ENCODE measurements at regions not wholly inside any gene's neighbourhood (a gene's known extent, or its start where the extent isn't known, plus 50 kb on each side); places are given as distances from the start of the nearest gene placed in this dataset.
"Not testable (repeated sequence)": the region's sequence is repeated elsewhere in the genome, so short reads cannot be mapped to it uniquely, and the experiment has no call there.

DNA sequence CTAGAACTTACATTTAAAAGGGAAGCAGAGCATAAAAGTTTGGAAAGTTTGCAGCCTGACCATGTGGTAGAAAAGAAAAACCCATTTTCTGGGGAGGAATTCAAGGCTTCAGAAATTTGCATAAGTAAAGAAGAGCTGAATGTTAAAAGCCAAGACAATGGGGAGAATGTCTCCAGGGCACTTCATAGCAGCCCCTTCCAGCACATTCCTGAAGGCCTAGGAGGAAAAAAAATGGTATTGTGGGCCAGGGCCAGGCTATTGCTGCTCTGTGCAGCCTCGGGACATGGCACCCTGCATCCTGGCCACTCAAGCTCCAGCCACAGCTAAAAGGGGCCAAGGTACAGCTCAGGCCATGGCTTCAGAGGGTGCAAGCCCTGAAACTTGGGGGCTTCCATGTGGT is 474.2 kb upstream of the MDGA2 start:
- not testable (repeated sequence) for DNase-seq

DNA sequence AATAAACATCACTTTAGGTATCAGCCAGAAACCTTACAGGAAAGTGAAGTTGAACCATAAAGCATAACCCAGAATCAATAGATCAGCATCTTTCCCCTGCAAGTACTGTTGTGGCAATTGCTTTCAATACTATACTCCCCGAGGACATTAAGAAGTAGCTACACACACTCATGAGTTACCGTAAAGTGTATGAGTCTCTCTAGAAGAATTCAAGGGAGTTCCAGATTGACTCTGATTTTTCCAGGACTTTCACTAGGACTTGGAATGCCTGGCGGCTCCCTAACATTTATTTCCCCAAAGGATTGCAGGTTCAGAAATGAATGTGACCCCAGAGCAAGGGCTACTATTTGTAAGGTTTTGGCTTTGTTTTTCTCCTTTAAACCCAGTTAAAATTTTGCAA is 465.4 kb upstream of the MDGA2 start:
- no peak for DNase-seq

DNA sequence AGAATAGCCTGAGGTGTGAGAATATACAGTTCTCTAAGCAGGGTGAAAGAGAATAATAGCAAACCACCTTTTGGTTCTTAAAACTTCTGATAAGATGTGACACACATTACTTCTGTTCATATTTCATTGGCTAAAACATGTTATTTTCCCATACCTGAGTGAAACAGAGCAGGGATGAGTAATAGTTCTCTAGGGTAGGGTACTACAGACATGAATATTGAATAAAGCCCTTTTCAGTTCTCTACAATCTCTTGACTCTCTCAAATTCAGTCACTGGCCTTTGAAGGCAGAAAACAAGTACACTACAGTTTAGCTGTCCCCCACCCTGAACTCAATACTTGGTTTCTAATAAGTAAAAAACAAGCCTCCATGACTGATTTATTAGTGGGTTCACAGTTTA is 454.1 kb upstream of the MDGA2 start:
- no peak for DNase-seq

DNA sequence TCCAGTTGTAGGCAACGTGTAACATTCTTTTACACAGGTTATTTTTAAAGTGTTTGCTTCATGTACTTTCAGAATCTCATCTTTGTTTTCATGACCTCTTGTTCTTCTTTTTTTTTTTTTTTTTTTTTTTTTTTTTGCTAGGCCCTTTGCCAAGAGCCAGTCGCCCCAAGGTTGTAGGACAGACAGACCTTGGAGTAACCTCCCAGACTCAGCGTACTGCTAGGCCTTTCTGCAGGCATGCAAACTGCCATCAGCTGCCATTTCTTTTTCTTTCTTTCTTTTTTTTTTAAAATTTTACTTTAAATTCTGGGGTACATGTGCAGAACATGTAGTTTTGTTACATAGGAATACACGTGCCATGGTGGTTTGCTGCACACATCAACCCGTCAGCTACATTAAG is 452.3 kb upstream of the MDGA2 start:
- DNase-seq = no peak

DNA sequence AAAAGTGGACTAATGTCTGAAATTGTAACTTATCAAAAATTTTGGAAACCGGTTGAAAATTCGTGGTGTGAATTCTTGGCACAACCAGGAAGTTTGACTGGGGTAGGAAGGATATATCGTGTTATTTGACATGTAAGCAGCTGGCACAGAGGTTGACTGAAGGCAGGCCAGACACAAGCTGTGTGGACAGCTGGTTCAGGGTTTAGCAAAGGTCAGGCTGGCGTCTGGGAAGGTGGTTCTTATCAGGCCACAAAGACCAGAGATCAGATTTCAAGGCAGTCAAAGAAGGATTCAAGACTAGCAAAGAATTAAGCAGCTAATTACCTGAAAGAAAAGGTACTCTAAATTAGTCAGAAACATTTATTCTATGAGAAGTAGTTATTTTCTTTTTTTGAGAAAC is 450.2 kb upstream of the MDGA2 start:
- DNase-seq = no peak

- no peak for DNase-seq
Measured at GRCh38 chr14:48113713-48114112, 438.3 kb upstream of the MDGA2 start.

- DNase-seq = no peak
Measured at GRCh38 chr14:48111151-48111550, 435.7 kb upstream of the MDGA2 start.

- DNase-seq = no peak
Measured at GRCh38 chr14:48107646-48108045, 432.2 kb upstream of the MDGA2 start.

DNA sequence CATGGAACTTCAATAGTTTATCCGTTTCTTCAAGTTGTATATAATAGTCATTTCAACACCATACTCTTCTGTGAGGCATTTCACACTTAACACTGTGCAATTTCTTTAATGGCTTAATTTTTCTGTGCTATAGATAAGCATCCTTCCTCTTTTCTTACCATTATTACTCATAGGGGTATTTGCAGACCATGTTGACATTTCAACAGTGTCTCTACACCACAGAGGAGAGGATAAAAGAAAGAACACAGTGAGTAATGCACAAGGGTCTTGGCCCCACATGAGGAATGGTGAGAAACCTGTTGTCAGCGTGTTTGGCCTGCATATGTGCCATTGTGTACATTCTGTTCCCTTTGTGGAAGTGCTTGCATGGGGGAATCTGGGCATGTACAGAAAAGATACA is 421.5 kb upstream of the MDGA2 start:
- DNase-seq = no peak

DNA sequence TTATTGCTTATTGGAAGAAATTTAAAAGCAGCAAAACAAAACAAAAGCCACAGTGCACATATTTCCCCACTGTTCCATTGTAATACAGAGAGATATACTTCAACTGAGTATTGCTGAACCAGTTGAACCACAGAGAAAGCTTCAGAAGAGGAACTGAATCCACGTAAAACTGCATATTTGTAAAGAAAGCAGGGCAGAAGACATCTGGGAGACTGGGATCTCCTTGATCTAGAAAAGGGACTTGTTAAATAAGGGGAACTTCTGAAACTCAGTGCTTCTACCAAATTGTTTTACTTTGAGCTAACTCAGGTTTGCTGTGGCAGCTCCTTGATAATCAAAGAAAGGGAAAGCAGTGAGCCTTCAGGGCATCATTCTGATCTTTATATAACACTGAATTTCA is 411.1 kb upstream of the MDGA2 start:
- no peak for DNase-seq

DNA sequence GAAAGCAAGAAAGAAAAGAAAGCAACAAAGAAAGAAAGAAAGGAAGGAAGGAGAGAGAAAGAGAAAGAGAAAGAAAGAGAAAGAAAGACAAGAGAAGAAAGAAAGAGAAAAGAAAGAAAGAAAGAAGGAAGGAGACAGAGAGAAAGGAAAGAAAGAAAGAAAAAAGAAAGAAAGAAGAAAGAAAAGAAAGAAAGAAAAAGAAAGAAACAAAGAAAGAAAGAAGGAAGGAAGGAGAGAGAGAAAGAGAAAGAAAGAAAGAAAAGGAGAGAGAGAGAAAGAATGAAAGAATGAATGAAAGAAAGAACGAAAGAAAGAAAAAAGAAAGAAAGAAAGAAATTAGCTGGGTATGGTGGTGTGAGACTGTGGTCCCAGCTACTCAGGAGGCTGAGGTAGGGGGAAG is 400.1 kb upstream of the MDGA2 start:
- no peak for DNase-seq

DNA sequence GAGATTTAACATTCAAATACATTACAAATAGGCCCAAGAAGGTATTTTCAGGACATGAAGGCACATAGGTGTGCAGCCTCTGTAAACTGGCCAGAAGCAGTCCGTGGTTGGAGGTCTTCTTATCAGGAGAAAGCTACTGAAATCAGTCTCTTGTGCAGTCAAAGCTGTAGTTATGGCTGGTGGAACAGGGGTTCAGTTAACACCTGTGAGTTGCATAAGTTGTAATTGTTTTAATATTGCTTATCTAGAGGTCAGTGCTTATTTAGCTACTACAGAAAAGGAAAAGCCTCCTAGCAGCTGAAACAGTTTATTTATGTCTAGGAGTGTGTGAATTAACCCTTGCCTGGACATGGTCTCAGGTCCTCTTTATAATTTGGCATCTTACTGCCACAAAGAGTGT is 377.6 kb upstream of the MDGA2 start:
- no peak for DNase-seq

DNA sequence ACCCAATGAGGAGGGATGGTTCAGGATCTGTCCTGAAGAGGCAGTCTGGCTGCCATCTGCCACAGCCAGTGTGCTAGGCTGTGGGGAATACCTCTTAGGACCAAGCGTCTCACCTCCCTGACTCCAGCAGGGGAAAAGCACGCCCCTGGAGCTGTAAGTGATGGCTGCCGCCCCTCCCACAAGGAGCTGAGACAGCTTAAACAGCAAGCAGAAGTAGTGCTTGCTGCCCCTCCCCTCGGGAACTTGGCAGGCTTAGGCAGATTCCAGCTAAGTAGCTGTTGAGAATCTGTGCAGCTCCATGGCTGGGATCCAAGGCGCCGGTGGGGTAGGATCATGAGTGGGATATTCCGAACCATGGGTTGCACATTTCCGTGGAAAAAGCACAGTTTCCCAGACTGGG is 360.4 kb upstream of the MDGA2 start:
- DNase-seq = no peak

GRCh38 chr14:48027115-48027514 is 351.7 kb upstream of the MDGA2 start:
- no peak for DNase-seq

GRCh38 chr14:48023881-48024280 is 348.5 kb upstream of the MDGA2 start:
- DNase-seq = no peak

DNA sequence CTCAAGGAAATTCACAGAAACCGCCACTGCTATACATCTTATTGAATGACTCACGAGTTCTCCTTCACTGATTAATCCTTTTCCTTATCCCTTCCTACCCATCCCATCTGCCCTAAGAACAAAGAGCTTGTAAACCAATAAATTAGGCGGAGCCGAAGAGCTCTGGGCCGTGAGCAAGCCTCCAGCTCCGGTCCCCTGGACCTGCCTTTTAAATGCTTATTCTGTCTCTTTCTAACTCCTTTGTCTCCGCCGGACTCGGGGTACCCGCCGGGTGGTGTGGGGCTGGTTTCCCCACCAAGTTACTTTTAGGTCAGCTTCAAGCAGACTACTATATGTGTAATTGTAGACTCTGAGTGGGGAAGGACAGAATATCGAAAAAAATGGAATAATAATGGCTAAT is 336.1 kb upstream of the MDGA2 start:
- not testable (repeated sequence) for DNase-seq

GRCh38 chr14:48008646-48009045 is 333.2 kb upstream of the MDGA2 start:
- no peak for DNase-seq

GRCh38 chr14:48005986-48006385 is 330.6 kb upstream of the MDGA2 start:
- DNase-seq = no peak

- no peak for DNase-seq
Measured at GRCh38 chr14:47993883-47994282, 318.5 kb upstream of the MDGA2 start.

DNA sequence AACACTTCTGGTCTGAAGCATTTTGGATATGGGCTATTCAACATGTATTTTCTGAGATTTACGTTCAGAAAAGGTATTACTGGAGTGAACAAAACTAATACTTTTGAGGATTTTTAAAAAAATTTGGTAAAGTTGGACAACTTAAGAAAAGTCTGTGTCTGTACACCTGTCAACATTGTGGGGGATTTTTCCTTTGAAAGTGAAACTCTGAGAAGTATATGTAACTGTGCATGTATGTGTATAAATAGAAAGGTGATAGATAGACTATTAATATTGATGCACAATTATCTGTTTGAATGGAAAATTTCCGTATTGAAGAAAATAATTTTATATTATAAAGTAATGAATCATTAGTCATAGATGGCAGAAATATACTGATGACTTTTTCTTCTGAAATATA is 312.8 kb upstream of the MDGA2 start:
- no peak for DNase-seq

DNA sequence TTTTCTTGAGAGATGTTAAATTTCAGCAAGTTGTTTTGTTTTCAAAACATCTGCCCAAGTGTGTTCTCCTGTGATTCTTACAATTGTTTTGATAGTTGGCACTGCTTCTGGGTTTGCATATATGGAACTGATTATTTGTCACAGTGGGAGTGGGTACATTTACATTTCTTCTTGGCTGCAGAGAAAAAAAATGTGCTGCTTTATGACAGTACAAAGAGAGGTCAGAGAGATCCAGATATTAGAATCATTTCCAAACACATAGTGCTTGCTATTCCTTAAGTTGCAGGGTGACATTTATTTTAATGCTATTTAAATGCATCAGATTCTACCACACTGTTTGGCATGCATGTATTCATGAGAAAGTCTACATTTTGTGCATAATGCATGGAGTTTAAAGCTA is 303.5 kb upstream of the MDGA2 start:
- no peak for DNase-seq

DNA sequence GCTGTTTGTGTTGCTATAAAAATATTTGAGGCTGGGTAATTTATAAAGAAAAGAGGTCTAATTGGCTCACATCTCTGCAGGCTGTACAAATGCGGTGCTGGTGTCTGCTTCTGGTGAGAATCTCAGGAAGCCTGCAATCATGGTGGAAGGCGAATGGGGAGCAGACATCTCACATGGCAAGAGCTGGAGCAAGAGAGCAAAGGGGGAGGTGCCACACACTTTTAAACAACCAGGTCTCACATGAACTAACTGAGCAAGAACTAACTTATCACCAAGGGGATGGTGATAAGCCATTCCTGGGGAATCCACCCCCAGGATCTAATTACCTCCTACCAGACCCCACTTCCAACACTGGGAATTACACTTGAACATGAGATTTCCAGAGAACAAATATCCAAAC is 300.7 kb upstream of the MDGA2 start:
- DNase-seq = no peak

GRCh38 chr14:47966076-47966810 is 290.8 kb upstream of the MDGA2 start:
- DNase-seq = no peak

DNA sequence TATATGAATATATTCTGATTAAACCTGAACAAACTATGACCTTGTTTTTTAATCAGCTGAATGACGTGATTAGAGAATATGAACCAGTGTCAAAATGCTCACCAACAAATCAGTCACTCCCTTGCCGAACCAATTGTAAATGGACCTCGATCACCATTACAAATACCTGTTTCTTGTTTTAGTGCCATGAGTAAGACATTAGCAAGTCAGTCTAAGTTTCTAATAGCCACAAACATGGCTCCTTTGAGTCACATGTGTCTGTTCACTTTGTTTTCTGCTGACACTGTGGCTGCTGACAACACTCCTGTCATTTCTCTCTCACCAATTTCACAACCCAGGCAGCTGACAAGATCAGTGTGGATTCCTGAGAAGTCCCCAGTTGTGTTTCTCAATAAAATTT is 286.2 kb upstream of the MDGA2 start:
- no peak for DNase-seq

DNA sequence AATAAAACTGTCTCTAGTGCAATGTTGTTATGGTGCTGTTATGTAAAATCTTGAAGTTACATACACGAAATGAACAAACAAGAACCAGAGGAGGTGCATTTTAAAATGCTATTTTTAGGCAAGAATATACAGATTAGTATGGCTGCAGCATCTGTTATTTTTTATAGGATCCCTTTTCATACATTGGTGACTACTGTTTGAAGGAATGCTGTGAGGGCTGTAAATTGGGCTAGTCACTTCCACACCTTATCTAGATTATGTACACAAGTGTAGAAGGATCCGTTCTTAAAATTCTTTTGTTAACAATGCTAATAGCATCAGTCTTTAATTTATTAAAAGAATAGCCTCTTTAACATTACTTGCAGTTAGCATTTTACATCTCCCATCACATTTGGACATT is 284.3 kb upstream of the MDGA2 start:
- no peak for DNase-seq

GRCh38 chr14:47949006-47949405 is 273.6 kb upstream of the MDGA2 start:
- no peak for DNase-seq
